ENCODE measurements at regions not wholly inside any gene's neighbourhood (a gene's known extent, or its start where the extent isn't known, plus 50 kb on each side); places are given as distances from the start of the nearest gene placed in this dataset.
"Not testable (repeated sequence)": the region's sequence is repeated elsewhere in the genome, so short reads cannot be mapped to it uniquely, and the experiment has no call there.

- no peak for DNase-seq (ENCODE audit: low spot score)
These were observed 212.3 kb upstream of the ARRDC3 start for GRCh38 chr5:91595424-91595823.

- DNase-seq (ENCODE audit: low spot score) = no peak
These were observed 208.0 kb upstream of the ARRDC3 start for GRCh38 chr5:91591076-91591475.

GRCh38 chr5:91586232-91586631, 203.1 kb upstream of the ARRDC3 start:
- no peak for DNase-seq (ENCODE audit: low spot score)

GRCh38 chr5:91584352-91584751, 201.2 kb upstream of the ARRDC3 start:
- DNase-seq (ENCODE audit: low spot score) = no peak

GRCh38 chr5:91566012-91566411, 182.9 kb upstream of the ARRDC3 start:
- not testable (repeated sequence) for DNase-seq (ENCODE audit: low spot score)

- no peak for DNase-seq (ENCODE audit: low spot score)
These were observed 179.8 kb upstream of the ARRDC3 start for GRCh38 chr5:91562922-91563321.

GRCh38 chr5:91541696-91542095, 158.6 kb upstream of the ARRDC3 start:
- DNase-seq (ENCODE audit: low spot score) = no peak

- no peak for DNase-seq (ENCODE audit: low spot score)
These were observed 155.1 kb upstream of the ARRDC3 start for GRCh38 chr5:91538179-91538578.

- DNase-seq (ENCODE audit: low spot score) = no peak
These were observed 152.4 kb upstream of the ARRDC3 start for GRCh38 chr5:91535499-91535898.

- no peak for DNase-seq (ENCODE audit: low spot score)
These were observed 151.2 kb upstream of the ARRDC3 start for GRCh38 chr5:91534332-91534731.

GRCh38 chr5:91532779-91533178, 149.7 kb upstream of the ARRDC3 start:
- no peak for DNase-seq (ENCODE audit: low spot score)

- no peak for DNase-seq (ENCODE audit: low spot score)
These were observed 149.2 kb upstream of the ARRDC3 start for GRCh38 chr5:91532281-91532680.

- no peak for DNase-seq (ENCODE audit: low spot score)
These were observed 145.7 kb upstream of the ARRDC3 start for GRCh38 chr5:91528831-91529230.

- no peak for DNase-seq (ENCODE audit: low spot score)
These were observed 138.7 kb upstream of the ARRDC3 start for GRCh38 chr5:91521785-91522184.

GRCh38 chr5:91521334-91521733, 138.2 kb upstream of the ARRDC3 start:
- DNase-seq (ENCODE audit: low spot score) = no peak

GRCh38 chr5:91514400-91514799, 131.3 kb upstream of the ARRDC3 start:
- DNase-seq (ENCODE audit: low spot score) = no peak

- no peak for DNase-seq (ENCODE audit: low spot score)
These were observed 120.2 kb upstream of the ARRDC3 start for GRCh38 chr5:91503321-91503720.

GRCh38 chr5:91500758-91501157, 117.6 kb upstream of the ARRDC3 start:
- DNase-seq (ENCODE audit: low spot score) = no peak

GRCh38 chr5:91499943-91500531, 116.9 kb upstream of the ARRDC3 start:
- DNase-seq (ENCODE audit: low spot score) = peak; percentile 20

GRCh38 chr5:91495699-91496098, 112.6 kb upstream of the ARRDC3 start:
- no peak for DNase-seq (ENCODE audit: low spot score)

GRCh38 chr5:91494447-91494996, 111.4 kb upstream of the ARRDC3 start:
- no peak for DNase-seq (ENCODE audit: low spot score)

GRCh38 chr5:91493086-91493485, 110.0 kb upstream of the ARRDC3 start:
- no peak for DNase-seq (ENCODE audit: low spot score)

- DNase-seq (ENCODE audit: low spot score) = no peak
These were observed 108.1 kb upstream of the ARRDC3 start for GRCh38 chr5:91491229-91491628.

- no peak for DNase-seq (ENCODE audit: low spot score)
These were observed 107.2 kb upstream of the ARRDC3 start for GRCh38 chr5:91490316-91490715.

Measured in HuH-7 (cell line).